Activated B cell treated with CpG ODN at 0.5 μM for 24 hours (primary cell): ENCODE measurements at regions not wholly inside any gene's neighbourhood (a gene's known extent, or its start where the extent isn't known, plus 50 kb on each side); places are given as distances from the start of the nearest gene placed in this dataset.

ENCODE experiments used
- ATAC-seq: fragments of 200-7000 bp; cut with Tn5 transposase; one replicate; pipeline ENCODE4 v1.10.0; 2021; ENCODE audit warnings: low read depth, mild to moderate bottlenecking, moderate library complexity
- CTCF ChIA-PET: fragments of 350-600 bp; sonication (Branson Sonifier 250); formaldehyde crosslinking; loops from one replicate; lab custom pipeline; 2021; ENCODE audit warnings: antibody characterized with exemption; lab: Charles Lee
- POLR2A ChIA-PET: fragments of 350-600 bp; sonication (Branson Sonifier 250); formaldehyde crosslinking; loops from one replicate; lab custom pipeline; 2021; ENCODE audit warnings: antibody characterized with exemption; lab: Charles Lee
- DNase-seq: peaks from one replicate; pipeline ENCODE4 v3.0.0; 2022
- H3K27ac Mint-ChIP-seq: one replicate; pipeline ENCODE4 v1.8.0; 2020; ENCODE audit warnings: mixed read lengths
- H3K27me3 Mint-ChIP-seq: one replicate; pipeline ENCODE4 v1.8.0; 2021; ENCODE audit warnings: mixed read lengths
- H3K36me3 Mint-ChIP-seq: one replicate; pipeline ENCODE4 v1.8.0; 2021; ENCODE audit warnings: low read depth, mixed read lengths
- H3K4me1 Mint-ChIP-seq: one replicate; pipeline ENCODE4 v1.8.0; 2021; ENCODE audit warnings: mixed read lengths
- H3K4me3 Mint-ChIP-seq: one replicate; pipeline ENCODE4 v1.8.0; 2020; ENCODE audit warnings: mild to moderate bottlenecking, mixed read lengths
- H3K9me3 Mint-ChIP-seq: one replicate; pipeline ENCODE4 v1.8.0; 2020; ENCODE audit warnings: mixed read lengths
- CTCF ChIP-seq: fragments of 200-600 bp; IDR thresholded peaks from one replicate; pipeline ENCODE4 v1.8.0; 2022; ENCODE audit warnings: antibody characterized with exemption, mild to moderate bottlenecking
- intact Hi-C: fragments of 100-400 bp; cut with micrococcal nuclease; formaldehyde crosslinking; loops from one replicate; pipeline ENCODE4 v1.15.1; 2024

- Mint-ChIP-seq H3K9me3 (peaks cover 6% of the 10 kb centered on the region), H3K27ac (no peak overlapping the region), H3K36me3 (no peaks in the 10 kb centered on the region), H3K27me3 (no peaks in the 10 kb centered on the region), H3K4me3 (no peak overlapping the region), H3K4me1 (no peaks in the 10 kb centered on the region)
- ATAC-seq (no peak), DNase-seq (no peak)
- POLR2A ChIA-PET, result no interaction called here
- no peak for TF ChIP-seq CTCF
- CTCF ChIA-PET, result no interaction called here
- intact Hi-C loops, result no loop called here
Measured at GRCh38 chr18:70720607-70721006, 431.8 kb downstream of the SOCS6 start.

GRCh38 chr18:70709720-70710119, 420.9 kb downstream of the SOCS6 start:
- Mint-ChIP-seq H3K4me3 (no peak overlapping the region), H3K4me1 (peaks cover 8% of the 10 kb centered on the region), H3K27ac (no peak overlapping the region), H3K36me3 (no peaks in the 10 kb centered on the region), H3K27me3 (no peaks in the 10 kb centered on the region), H3K9me3 (peaks cover 3% of the 10 kb centered on the region)
- ChIA-PET POLR2A (no interaction called here), CTCF (no interaction called here)
- no peak for TF ChIP-seq CTCF
- intact Hi-C loops, result no loop called here
- no peak for ATAC-seq
- no peak for DNase-seq

GRCh38 chr18:70709144-70709543, 420.3 kb downstream of the SOCS6 start:
- POLR2A ChIA-PET, result no interaction called here
- TF ChIP-seq CTCF, result no peak
- CTCF ChIA-PET, result no interaction called here
- H3K36me3 Mint-ChIP-seq, result no peaks in the 10 kb centered on the region
- no peak for DNase-seq
- intact Hi-C loops, result no loop called here
- H3K4me3 Mint-ChIP-seq, result no peak overlapping the region
- H3K27me3 Mint-ChIP-seq, result no peaks in the 10 kb centered on the region
- no peak for ATAC-seq
- no peak overlapping the region for H3K27ac Mint-ChIP-seq
- H3K9me3 Mint-ChIP-seq, result peaks cover 3% of the 10 kb centered on the region
- H3K4me1 Mint-ChIP-seq, result peaks cover 8% of the 10 kb centered on the region

GRCh38 chr18:70705831-70706416, 417.1 kb downstream of the SOCS6 start:
- TF ChIP-seq CTCF, result no peak
- no peak overlapping the region for H3K27ac Mint-ChIP-seq
- POLR2A ChIA-PET, result no interaction called here
- H3K4me3 Mint-ChIP-seq, result no peak overlapping the region
- H3K9me3 Mint-ChIP-seq, result peaks cover 4% of the 10 kb centered on the region
- H3K4me1 Mint-ChIP-seq, result peaks cover 8% of the 10 kb centered on the region
- intact Hi-C loops, result no loop called here
- no peaks in the 10 kb centered on the region for H3K36me3 Mint-ChIP-seq
- CTCF ChIA-PET, result no interaction called here
- no peaks in the 10 kb centered on the region for H3K27me3 Mint-ChIP-seq
- DNase-seq, result no peak
- no peak for ATAC-seq

GRCh38 chr18:70700496-70700895, 411.7 kb downstream of the SOCS6 start:
- Mint-ChIP-seq H3K4me3 (no peak overlapping the region), H3K9me3 (peaks cover 10% of the 10 kb centered on the region), H3K27ac (no peak overlapping the region), H3K36me3 (no peaks in the 10 kb centered on the region), H3K27me3 (no peaks in the 10 kb centered on the region), H3K4me1 (no peaks in the 10 kb centered on the region)
- ATAC-seq, result no peak
- no peak for TF ChIP-seq CTCF
- ChIA-PET POLR2A (no interaction called here), CTCF (no interaction called here)
- DNase-seq, result no peak
- intact Hi-C loops, result no loop called here
